ENCODE measurements at regions not wholly inside any gene's neighbourhood (a gene's known extent, or its start where the extent isn't known, plus 50 kb on each side); places are given as distances from the start of the nearest gene placed in this dataset.
"Not testable (repeated sequence)": the region's sequence is repeated elsewhere in the genome, so short reads cannot be mapped to it uniquely, and the experiment has no call there.

- Histone ChIP-seq H3K4me3 (ENCODE audit: low read length) (no peak overlapping the region), H3K27me3 (replicated peaks; ENCODE audit: control insufficient read depth, insufficient read depth, low read length) (no peaks in the 10 kb centered on the region), H3K9ac (ENCODE audit: low read length) (no peak overlapping the region), H3K4me1 (ENCODE audit: control insufficient read depth, insufficient read depth, low read length) (no peaks in the 10 kb centered on the region), H3K36me3 (ENCODE audit: control insufficient read depth, insufficient read depth, low read length, severe bottlenecking) (no peaks in the 10 kb centered on the region), H3K9me3 (ENCODE audit: control insufficient read depth, low read length) (peaks cover 16% of the 10 kb centered on the region)
- no peak for DNase-seq (ENCODE audit: low read depth)
Measured at GRCh38 chr15:36005542-36005941, 459.6 kb upstream of the DPH6 start.

- Histone ChIP-seq H3K36me3 (ENCODE audit: control insufficient read depth, insufficient read depth, low read length, severe bottlenecking) (no peaks in the 10 kb centered on the region), H3K4me3 (ENCODE audit: low read length) (no peak overlapping the region), H3K27me3 (replicated peaks; ENCODE audit: control insufficient read depth, insufficient read depth, low read length) (no peaks in the 10 kb centered on the region), H3K4me1 (ENCODE audit: control insufficient read depth, insufficient read depth, low read length) (no peaks in the 10 kb centered on the region), H3K9me3 (ENCODE audit: control insufficient read depth, low read length) (peaks cover 16% of the 10 kb centered on the region), H3K9ac (ENCODE audit: low read length) (no peak overlapping the region)
- no peak for DNase-seq (ENCODE audit: low read depth)
Measured at GRCh38 chr15:36007699-36008098, 461.7 kb upstream of the DPH6 start.

- Histone ChIP-seq H3K4me1 (ENCODE audit: control insufficient read depth, insufficient read depth, low read length) (no peaks in the 10 kb centered on the region), H3K9ac (ENCODE audit: low read length) (no peak overlapping the region), H3K4me3 (ENCODE audit: low read length) (no peak overlapping the region), H3K9me3 (ENCODE audit: control insufficient read depth, low read length) (peaks cover 16% of the 10 kb centered on the region), H3K27me3 (replicated peaks; ENCODE audit: control insufficient read depth, insufficient read depth, low read length) (no peaks in the 10 kb centered on the region), H3K36me3 (ENCODE audit: control insufficient read depth, insufficient read depth, low read length, severe bottlenecking) (no peaks in the 10 kb centered on the region)
- no peak for DNase-seq (ENCODE audit: low read depth)
Measured at GRCh38 chr15:36008719-36009118, 462.8 kb upstream of the DPH6 start.

GRCh38 chr15:36024031-36024688, 478.2 kb upstream of the DPH6 start:
- DNase-seq (ENCODE audit: low read depth) = no peak
- no peak overlapping the region for H3K4me3 ChIP-seq (ENCODE audit: low read length)
- H3K9ac ChIP-seq (ENCODE audit: low read length) = no peak overlapping the region
- H3K4me1 ChIP-seq (ENCODE audit: control insufficient read depth, insufficient read depth, low read length) = peaks cover 2% of the 10 kb centered on the region
- H3K27me3 ChIP-seq (replicated peaks; ENCODE audit: control insufficient read depth, insufficient read depth, low read length) = no peaks in the 10 kb centered on the region
- no peaks in the 10 kb centered on the region for H3K9me3 ChIP-seq (ENCODE audit: control insufficient read depth, low read length)
- no peaks in the 10 kb centered on the region for H3K36me3 ChIP-seq (ENCODE audit: control insufficient read depth, insufficient read depth, low read length, severe bottlenecking)

GRCh38 chr15:36026627-36027283, 480.8 kb upstream of the DPH6 start:
- no peaks in the 10 kb centered on the region for H3K36me3 ChIP-seq (ENCODE audit: control insufficient read depth, insufficient read depth, low read length, severe bottlenecking)
- DNase-seq (ENCODE audit: low read depth) = no peak
- H3K4me1 ChIP-seq (ENCODE audit: control insufficient read depth, insufficient read depth, low read length) = peaks cover 14% of the 10 kb centered on the region
- no peaks in the 10 kb centered on the region for H3K9me3 ChIP-seq (ENCODE audit: control insufficient read depth, low read length)
- H3K9ac ChIP-seq (ENCODE audit: low read length) = no peak overlapping the region
- H3K27me3 ChIP-seq (replicated peaks; ENCODE audit: control insufficient read depth, insufficient read depth, low read length) = no peaks in the 10 kb centered on the region
- H3K4me3 ChIP-seq (ENCODE audit: low read length) = no peak overlapping the region

GRCh38 chr15:36029606-36030210, 483.7 kb upstream of the DPH6 start:
- no peak overlapping the region for H3K4me3 ChIP-seq (ENCODE audit: low read length)
- H3K9ac ChIP-seq (ENCODE audit: low read length) = no peak overlapping the region
- peak; percentile 92 for DNase-seq (ENCODE audit: low read depth)
- H3K36me3 ChIP-seq (ENCODE audit: control insufficient read depth, insufficient read depth, low read length, severe bottlenecking) = no peaks in the 10 kb centered on the region
- no peaks in the 10 kb centered on the region for H3K9me3 ChIP-seq (ENCODE audit: control insufficient read depth, low read length)
- H3K27me3 ChIP-seq (replicated peaks; ENCODE audit: control insufficient read depth, insufficient read depth, low read length) = no peaks in the 10 kb centered on the region
- peaks cover 14% of the 10 kb centered on the region for H3K4me1 ChIP-seq (ENCODE audit: control insufficient read depth, insufficient read depth, low read length)

- no peaks in the 10 kb centered on the region for H3K36me3 ChIP-seq (ENCODE audit: control insufficient read depth, insufficient read depth, low read length, severe bottlenecking)
- H3K4me3 ChIP-seq (ENCODE audit: low read length) = no peak overlapping the region
- no peaks in the 10 kb centered on the region for H3K9me3 ChIP-seq (ENCODE audit: control insufficient read depth, low read length)
- no peak overlapping the region for H3K9ac ChIP-seq (ENCODE audit: low read length)
- no peaks in the 10 kb centered on the region for H3K4me1 ChIP-seq (ENCODE audit: control insufficient read depth, insufficient read depth, low read length)
- no peaks in the 10 kb centered on the region for H3K27me3 ChIP-seq (replicated peaks; ENCODE audit: control insufficient read depth, insufficient read depth, low read length)
- no peak for DNase-seq (ENCODE audit: low read depth)
Measured at GRCh38 chr15:36039996-36040572, 494.1 kb upstream of the DPH6 start.

- not testable (repeated sequence) for H3K9me3 ChIP-seq (ENCODE audit: control insufficient read depth, low read length); H3K27me3 ChIP-seq (replicated peaks; ENCODE audit: control insufficient read depth, insufficient read depth, low read length); H3K36me3 ChIP-seq (ENCODE audit: control insufficient read depth, insufficient read depth, low read length, severe bottlenecking); DNase-seq (ENCODE audit: low read depth); H3K4me1 ChIP-seq (ENCODE audit: control insufficient read depth, insufficient read depth, low read length); H3K9ac ChIP-seq (ENCODE audit: low read length); H3K4me3 ChIP-seq (ENCODE audit: low read length)
Measured at GRCh38 chr15:36047018-36047716, 501.2 kb upstream of the DPH6 start.

- DNase-seq (ENCODE audit: low read depth) = no peak
- H3K36me3 ChIP-seq (ENCODE audit: control insufficient read depth, insufficient read depth, low read length, severe bottlenecking) = no peaks in the 10 kb centered on the region
- H3K4me3 ChIP-seq (ENCODE audit: low read length) = no peak overlapping the region
- H3K9me3 ChIP-seq (ENCODE audit: control insufficient read depth, low read length) = no peaks in the 10 kb centered on the region
- no peaks in the 10 kb centered on the region for H3K27me3 ChIP-seq (replicated peaks; ENCODE audit: control insufficient read depth, insufficient read depth, low read length)
- H3K9ac ChIP-seq (ENCODE audit: low read length) = no peak overlapping the region
- peaks cover 7% of the 10 kb centered on the region for H3K4me1 ChIP-seq (ENCODE audit: control insufficient read depth, insufficient read depth, low read length)
Measured at GRCh38 chr15:36050899-36051298, 504.9 kb upstream of the DPH6 start.

- H3K27me3 ChIP-seq (replicated peaks; ENCODE audit: control insufficient read depth, insufficient read depth, low read length); H3K36me3 ChIP-seq (ENCODE audit: control insufficient read depth, insufficient read depth, low read length, severe bottlenecking); H3K9me3 ChIP-seq (ENCODE audit: control insufficient read depth, low read length); H3K9ac ChIP-seq (ENCODE audit: low read length); DNase-seq (ENCODE audit: low read depth); H3K4me3 ChIP-seq (ENCODE audit: low read length): not testable (repeated sequence)
- H3K4me1 ChIP-seq (ENCODE audit: control insufficient read depth, insufficient read depth, low read length) = peaks cover 11% of the 10 kb centered on the region
Measured at GRCh38 chr15:36052641-36053040, 506.7 kb upstream of the DPH6 start.

- Histone ChIP-seq H3K4me3 (ENCODE audit: low read length) (no peak overlapping the region), H3K4me1 (ENCODE audit: control insufficient read depth, insufficient read depth, low read length) (peaks cover 11% of the 10 kb centered on the region), H3K9me3 (ENCODE audit: control insufficient read depth, low read length) (no peaks in the 10 kb centered on the region), H3K36me3 (ENCODE audit: control insufficient read depth, insufficient read depth, low read length, severe bottlenecking) (no peaks in the 10 kb centered on the region), H3K9ac (ENCODE audit: low read length) (no peak overlapping the region), H3K27me3 (replicated peaks; ENCODE audit: control insufficient read depth, insufficient read depth, low read length) (no peaks in the 10 kb centered on the region)
- no peak for DNase-seq (ENCODE audit: low read depth)
Measured at GRCh38 chr15:36053746-36054145, 507.8 kb upstream of the DPH6 start.
